ENCODE measurements at regions not wholly inside any gene's neighbourhood (a gene's known extent, or its start where the extent isn't known, plus 50 kb on each side); places are given as distances from the start of the nearest gene placed in this dataset.

DNA sequence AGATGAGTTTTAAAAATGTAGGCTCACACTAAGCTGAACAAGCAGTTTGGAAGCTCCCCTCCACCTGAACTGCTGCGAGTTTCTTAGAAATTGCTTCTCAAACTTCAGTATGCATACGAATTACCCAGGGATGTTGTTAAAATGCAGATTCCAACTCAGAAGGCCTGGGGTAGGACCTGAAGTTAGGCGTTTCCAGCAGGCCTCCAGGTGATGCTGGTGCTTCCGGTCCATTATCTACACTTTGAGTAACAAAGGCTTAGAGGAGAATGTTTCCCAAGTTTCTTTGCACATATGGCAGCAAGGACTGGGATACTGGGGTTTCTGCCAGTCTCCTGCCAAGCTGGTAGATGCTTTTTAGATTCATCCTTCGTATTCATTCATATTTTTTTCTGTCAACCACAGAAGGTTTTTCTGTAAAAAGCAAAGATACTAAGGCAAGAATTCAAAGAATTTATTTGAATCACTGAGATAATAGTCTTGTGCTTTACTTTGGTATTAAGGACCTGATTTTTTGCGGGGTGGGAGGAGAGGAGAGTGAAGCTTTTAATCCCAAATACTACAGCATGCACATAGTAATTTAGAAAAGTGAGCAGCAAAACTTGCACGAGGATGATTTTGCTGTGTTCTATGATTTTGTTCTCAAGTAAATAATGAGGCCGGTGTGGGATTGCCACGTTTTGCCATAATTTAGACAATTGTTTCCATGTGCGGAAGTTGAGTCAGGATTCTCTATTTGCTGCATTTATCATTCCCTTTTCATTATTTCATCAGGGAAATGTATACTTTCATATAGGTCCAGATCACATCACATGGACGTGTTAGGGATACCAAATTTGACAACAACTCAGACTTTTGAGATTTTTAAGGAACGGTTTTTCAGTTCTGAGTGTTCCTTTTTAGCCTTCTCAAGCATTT, 137.6 kb upstream of the SPATS2L start:
- H3K36me3 ChIP-seq: no peaks in the 10 kb centered on the region
- TF ChIP-seq, protein P1, sequence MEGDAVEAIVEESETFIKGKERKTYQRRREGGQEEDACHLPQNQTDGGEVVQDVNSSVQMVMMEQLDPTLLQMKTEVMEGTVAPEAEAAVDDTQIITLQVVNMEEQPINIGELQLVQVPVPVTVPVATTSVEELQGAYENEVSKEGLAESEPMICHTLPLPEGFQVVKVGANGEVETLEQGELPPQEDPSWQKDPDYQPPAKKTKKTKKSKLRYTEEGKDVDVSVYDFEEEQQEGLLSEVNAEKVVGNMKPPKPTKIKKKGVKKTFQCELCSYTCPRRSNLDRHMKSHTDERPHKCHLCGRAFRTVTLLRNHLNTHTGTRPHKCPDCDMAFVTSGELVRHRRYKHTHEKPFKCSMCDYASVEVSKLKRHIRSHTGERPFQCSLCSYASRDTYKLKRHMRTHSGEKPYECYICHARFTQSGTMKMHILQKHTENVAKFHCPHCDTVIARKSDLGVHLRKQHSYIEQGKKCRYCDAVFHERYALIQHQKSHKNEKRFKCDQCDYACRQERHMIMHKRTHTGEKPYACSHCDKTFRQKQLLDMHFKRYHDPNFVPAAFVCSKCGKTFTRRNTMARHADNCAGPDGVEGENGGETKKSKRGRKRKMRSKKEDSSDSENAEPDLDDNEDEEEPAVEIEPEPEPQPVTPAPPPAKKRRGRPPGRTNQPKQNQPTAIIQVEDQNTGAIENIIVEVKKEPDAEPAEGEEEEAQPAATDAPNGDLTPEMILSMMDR (IDR thresholded peaks at IDR 0.05): no peak
- 70 to 76% (median 74%) methylated on average over 12 of the region's 12 CpGs for WGBS, 4 donors
- no peaks in the 10 kb centered on the region for H3K27me3 ChIP-seq
- no peaks in the 10 kb centered on the region for H3K4me1 ChIP-seq
- peaks cover 0 to 19% (median 6%) of the 10 kb centered on the region in 12 donors for H3K9me3 ChIP-seq
- no peak overlapping the region for H3K4me3 ChIP-seq
- intact Hi-C loops (cut with DNase I): loop anchor here in 1 of 10 donors (10.0 kb wide), 1 partner anchor 184 kb away; no protein-coding TSS in a partner anchor
- H3K27ac ChIP-seq: no peak overlapping the region
- DNase-seq: no peak
- no peak for ATAC-seq

DNA sequence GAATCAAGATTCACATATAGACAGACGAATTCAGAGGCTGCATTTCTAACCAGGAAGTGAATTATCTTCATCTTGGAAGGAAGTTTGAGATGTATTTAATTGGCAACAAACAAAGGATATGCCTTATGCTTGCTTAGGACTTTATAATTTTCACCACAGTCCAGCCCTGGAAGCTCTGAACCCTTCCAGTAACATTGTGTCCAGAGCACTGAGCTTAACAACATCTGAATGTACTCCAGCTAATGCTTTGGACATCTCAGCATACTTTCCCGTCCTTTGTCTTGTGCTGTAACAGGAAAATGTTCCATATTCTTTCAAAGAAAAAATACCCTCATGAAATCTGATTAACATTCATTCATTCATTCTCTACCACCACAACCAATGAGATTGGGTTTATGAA, 136.3 kb upstream of the SPATS2L start:
- TF ChIP-seq, protein P1 (IDR thresholded peaks at IDR 0.05): no peak
- no peak for TF ChIP-seq POLR2A (IDR thresholded peaks at IDR 0.05)
- Histone ChIP-seq H3K27me3 (no peaks in the 10 kb centered on the region), H3K36me3 (no peaks in the 10 kb centered on the region), H3K27ac (no peak overlapping the region), H3K4me3 (no peak overlapping the region), H3K9me3 (peaks cover 0 to 14% (median 5%) of the 10 kb centered on the region in 12 donors), H3K4me1 (no peaks in the 10 kb centered on the region)
- DNase-seq (no peak), ATAC-seq (no peak)
- intact Hi-C loops (cut with DNase I): no loop called here
- WGBS, 4 donors: 66 to 74% (median 72%) methylated on average over 2 of the region's 2 CpGs

DNA sequence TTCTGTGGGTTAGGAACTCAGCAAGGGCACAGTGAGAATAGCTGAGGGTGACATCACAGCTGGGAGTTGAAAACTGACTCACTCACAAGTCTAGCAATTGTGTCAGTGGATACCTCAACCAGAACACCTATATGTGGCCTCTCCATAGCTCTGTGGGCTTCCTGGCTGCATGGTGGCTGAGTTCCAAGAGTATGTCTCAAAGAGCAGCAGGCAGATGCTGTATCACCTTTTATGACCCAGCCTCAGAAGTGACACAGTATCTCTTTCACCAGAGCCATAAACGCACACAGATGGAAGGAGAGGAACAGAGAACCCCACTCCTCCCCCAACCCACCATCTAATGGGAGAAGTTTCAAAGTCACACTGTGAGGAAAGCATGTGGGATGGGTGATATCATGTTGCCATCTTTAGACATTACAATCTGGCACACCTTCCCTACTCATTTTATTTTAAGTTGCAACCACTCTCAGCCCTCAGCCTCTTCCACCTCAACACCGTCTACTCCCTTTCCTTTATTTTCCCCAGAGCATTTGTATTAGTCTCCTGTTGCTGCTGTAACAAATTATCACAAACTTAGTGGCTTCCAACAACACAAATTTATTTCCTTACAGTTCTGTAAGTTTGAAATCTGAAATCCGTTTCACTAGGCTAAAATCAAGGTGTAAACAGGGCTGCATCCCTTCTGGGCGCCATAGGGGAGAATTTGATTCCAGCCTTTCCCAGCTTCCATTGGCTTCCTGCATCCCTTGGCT, 134.6 kb upstream of the SPATS2L start:
- no peaks in the 10 kb centered on the region for H3K9me3 ChIP-seq
- peaks cover 0 to 3% (median 0%) of the 10 kb centered on the region in 12 donors for H3K4me1 ChIP-seq
- H3K27ac ChIP-seq: no peak overlapping the region
- H3K27me3 ChIP-seq: no peaks in the 10 kb centered on the region
- ATAC-seq: no peak
- no peak overlapping the region for H3K4me3 ChIP-seq
- intact Hi-C loops (cut with DNase I): no loop called here
- no peak for DNase-seq
- no peaks in the 10 kb centered on the region for H3K36me3 ChIP-seq
- WGBS, 4 donors: 60 to 64% (median 62%) methylated on average over 4 of the region's 4 CpGs
- TF ChIP-seq, protein P1 (IDR thresholded peaks at IDR 0.05): no peak
- TF ChIP-seq POLR2A (IDR thresholded peaks at IDR 0.05): no peak

DNA sequence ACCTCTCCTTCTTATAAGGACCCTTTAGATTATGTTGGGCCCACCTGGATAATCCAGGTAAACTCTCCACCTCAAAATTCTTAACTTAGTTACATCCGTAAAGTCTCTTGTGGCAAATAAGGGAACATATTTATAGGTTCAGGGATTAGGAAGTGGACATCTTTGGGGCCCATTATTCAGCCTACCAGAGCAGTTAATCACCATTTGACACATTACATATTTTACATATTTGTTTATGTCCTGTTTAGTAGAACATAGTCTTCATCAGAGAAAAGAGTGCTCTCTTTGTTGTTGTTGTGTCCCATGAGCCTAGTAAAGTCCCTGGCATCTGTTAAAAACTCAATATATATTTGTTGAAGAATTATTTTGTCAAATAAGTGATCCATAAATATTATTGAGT, 134.0 kb upstream of the SPATS2L start:
- peaks cover 0 to 7% (median 0%) of the 10 kb centered on the region in 12 donors for H3K4me1 ChIP-seq
- H3K9me3 ChIP-seq: no peaks in the 10 kb centered on the region
- DNase-seq (no peak), ATAC-seq (no peak)
- intact Hi-C loops (cut with DNase I): no loop called here
- H3K4me3 ChIP-seq: no peak overlapping the region
- H3K27me3 ChIP-seq: no peaks in the 10 kb centered on the region
- TF ChIP-seq, protein P1 (IDR thresholded peaks at IDR 0.05): no peak
- no peak for TF ChIP-seq POLR2A (IDR thresholded peaks at IDR 0.05)
- H3K36me3 ChIP-seq: no peaks in the 10 kb centered on the region
- no peak overlapping the region for H3K27ac ChIP-seq
- 90 to 98% (median 95%) methylated on average over 1 of the region's 1 CpG for WGBS, 4 donors
